Gastroesophageal sphincter (tissue), 3 donors: ENCODE measurements at regions not wholly inside any gene's neighbourhood (a gene's known extent, or its start where the extent isn't known, plus 50 kb on each side); places are given as distances from the start of the nearest gene placed in this dataset.

Source experiments
- CTCF ChIP-seq, 4 experiments: fragments of 200-600 bp in 2 of 4; fragments of 450-650 bp in 2 of 4; sonication (generic) in 1 of 4; IDR thresholded peaks; one replicate each; pipeline ENCODE4 v1.5.1; 2017 to 2019; ENCODE audit warnings: antibody characterized with exemption in 4 of 4, mild to moderate bottlenecking in 2 of 4, moderate library complexity in 2 of 4
- EP300 ChIP-seq: sonication (generic); formaldehyde crosslinking; IDR thresholded peaks from one replicate; pipeline ENCODE4 v1.6.1; 2017; ENCODE audit warnings: antibody characterized with exemption, mild to moderate bottlenecking
- POLR2A ChIP-seq, 2 donors: fragments of 450-650 bp; IDR thresholded peaks; one replicate each; pipeline ENCODE4 v1.6.1; 2017; ENCODE audit warnings: antibody characterized with exemption in 2 of 2, mild to moderate bottlenecking in 2 of 2, moderate library complexity in 1 of 2
- POLR2AphosphoS5 ChIP-seq: sonication (generic); formaldehyde crosslinking; IDR thresholded peaks from one replicate; pipeline ENCODE4 v1.6.1; 2017; ENCODE audit warnings: antibody characterized with exemption

- TF ChIP-seq CTCF (IDR thresholded peaks at IDR 0.05) (no peak), EP300 (no peak), POLR2A (IDR thresholded peaks at IDR 0.05) (no peak), POLR2AphosphoS5 (no peak)
Measured at GRCh38 chr16:6803176-6803575, 529.5 kb upstream of the RBFOX1 start.
